ENCODE measurements at regions not wholly inside any gene's neighbourhood (a gene's known extent, or its start where the extent isn't known, plus 50 kb on each side); places are given as distances from the start of the nearest gene placed in this dataset.

DNA sequence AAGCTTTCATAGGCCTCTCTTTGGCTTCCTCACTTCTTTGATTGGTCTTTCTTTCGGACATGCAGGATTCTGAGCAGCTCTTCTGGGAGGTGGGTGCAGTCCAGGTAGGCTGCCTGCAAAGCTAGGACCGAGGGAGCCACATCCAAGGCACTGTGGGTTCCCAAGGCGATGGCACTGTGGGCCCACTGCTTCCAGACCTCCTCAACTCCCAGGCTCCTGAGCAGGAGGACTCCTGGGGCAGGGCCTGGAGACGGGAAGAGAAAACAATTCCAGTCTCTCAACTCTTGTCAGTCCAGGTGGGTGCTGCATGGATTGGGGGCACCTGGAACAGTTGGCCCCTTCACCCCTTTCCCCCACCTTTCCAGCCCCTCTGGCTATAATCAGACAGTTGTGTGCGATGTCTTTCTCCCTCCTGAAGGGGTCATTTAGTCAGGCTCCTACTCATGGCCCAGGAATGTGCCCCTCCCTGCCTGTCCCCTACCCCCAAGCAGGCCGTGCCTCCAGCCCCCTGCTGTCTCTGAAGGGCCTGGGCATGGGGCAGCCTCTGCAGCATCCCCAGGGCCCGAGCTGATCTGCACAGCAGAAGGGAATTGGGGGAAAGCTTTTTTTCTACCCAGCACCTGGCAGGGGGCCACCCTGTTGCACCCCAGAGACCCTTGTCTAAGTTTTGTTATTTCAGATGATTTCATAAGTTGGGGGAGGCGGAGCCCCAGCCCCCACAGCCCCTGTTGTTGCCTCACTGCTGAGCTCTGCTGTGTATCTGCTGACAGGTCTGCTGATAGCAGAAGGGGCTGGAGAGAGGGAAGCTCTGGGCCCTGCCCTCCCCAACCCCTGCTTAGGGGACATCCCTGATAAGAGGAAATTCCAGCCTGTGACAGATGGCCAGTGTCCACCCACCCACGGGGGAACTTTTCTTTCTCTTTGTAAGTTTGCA, 330.3 kb downstream of the SEC14L1 start (continued):
- TF ChIP-seq IKZF3 (tag by site-specific recombination; IDR thresholded peaks at IDR 0.05) = no peak
- TF ChIP-seq, protein P1, sequence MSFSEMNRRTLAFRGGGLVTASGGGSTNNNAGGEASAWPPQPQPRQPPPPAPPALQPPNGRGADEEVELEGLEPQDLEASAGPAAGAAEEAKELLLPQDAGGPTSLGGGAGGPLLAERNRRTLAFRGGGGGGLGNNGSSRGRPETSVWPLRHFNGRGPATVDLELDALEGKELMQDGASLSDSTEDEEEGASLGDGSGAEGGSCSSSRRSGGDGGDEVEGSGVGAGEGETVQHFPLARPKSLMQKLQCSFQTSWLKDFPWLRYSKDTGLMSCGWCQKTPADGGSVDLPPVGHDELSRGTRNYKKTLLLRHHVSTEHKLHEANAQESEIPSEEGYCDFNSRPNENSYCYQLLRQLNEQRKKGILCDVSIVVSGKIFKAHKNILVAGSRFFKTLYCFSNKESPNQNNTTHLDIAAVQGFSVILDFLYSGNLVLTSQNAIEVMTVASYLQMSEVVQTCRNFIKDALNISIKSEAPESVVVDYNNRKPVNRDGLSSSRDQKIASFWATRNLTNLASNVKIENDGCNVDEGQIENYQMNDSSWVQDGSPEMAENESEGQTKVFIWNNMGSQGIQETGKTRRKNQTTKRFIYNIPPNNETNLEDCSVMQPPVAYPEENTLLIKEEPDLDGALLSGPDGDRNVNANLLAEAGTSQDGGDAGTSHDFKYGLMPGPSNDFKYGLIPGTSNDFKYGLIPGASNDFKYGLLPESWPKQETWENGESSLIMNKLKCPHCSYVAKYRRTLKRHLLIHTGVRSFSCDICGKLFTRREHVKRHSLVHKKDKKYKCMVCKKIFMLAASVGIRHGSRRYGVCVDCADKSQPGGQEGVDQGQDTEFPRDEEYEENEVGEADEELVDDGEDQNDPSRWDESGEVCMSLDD (tag by site-specific recombination; IDR thresholded peaks at IDR 0.05) = no peak
- no peak for TF ChIP-seq ZNF292 (tag by site-specific recombination; IDR thresholded peaks at IDR 0.05; ENCODE audit: borderline replicate concordance, low read depth)
- TF ChIP-seq ZNF677 (tag by site-specific recombination; IDR thresholded peaks at IDR 0.05) = no peak
- TF ChIP-seq ZNF510 (tag by site-specific recombination; IDR thresholded peaks at IDR 0.05; ENCODE audit: insufficient replicate concordance) = no peak

- Histone ChIP-seq H3K4me1 (ENCODE audit: control insufficient read depth, insufficient read depth, low read length) (peaks cover 25% of the 10 kb centered on the region), H3K4me3 (ENCODE audit: low read depth, low read length) (no peak overlapping the region), H3K27ac (ENCODE audit: extremely low read depth, low read depth, low read length) (peak overlapping the region; percentile 80), H3K9me3 (ENCODE audit: control insufficient read depth, insufficient read depth, low read depth, low read length) (no peaks in the 10 kb centered on the region), H3K36me3 (ENCODE audit: control insufficient read depth in 2 of 2, insufficient read depth in 1 of 2, low read length in 2 of 2) (peaks cover 9 to 15% of the 10 kb centered on the region in 2 experiments; a peak in 2 of 3 replicates)
- POLR2A ChIA-PET = interaction anchor here (0.8 to 1.7 kb wide), 6 partner anchors 9 to 487 kb away, joined by 3 to 4 read pairs (median 3); partner anchors contain the start of gene TNRC6C
- CTCF ChIA-PET = interaction anchor here (0.7 to 3.2 kb wide), 10 partner anchors 20 to 173 kb away, joined by 3 to 17 read pairs (median 3); no protein-coding TSS in a partner anchor
- TF ChIP-seq CTCF (tag by site-specific recombination; IDR thresholded peaks at IDR 0.05) (no peak), ZBTB17 (tag by site-specific recombination; IDR thresholded peaks at IDR 0.05) (no peak), PRDM10 (tag by site-specific recombination; IDR thresholded peaks at IDR 0.05) (peak; percentile 57), ZBTB48 (tag by site-specific recombination; IDR thresholded peaks at IDR 0.05) (peak; percentile 95), ZFHX2 (tag by site-specific recombination; conservative IDR thresholded peaks at IDR 0.05) (peak; percentile 17; the same call in 1 of the 2 replicates), ZNF623 (tag by site-specific recombination; IDR thresholded peaks at IDR 0.05) (no peak), TSHZ1 (tag by site-specific recombination; IDR thresholded peaks at IDR 0.05; ENCODE audit: borderline replicate concordance) (no peak), ZNF558 (tag by site-specific recombination; IDR thresholded peaks at IDR 0.05) (no peak), HOXC10 (CRISPR knock-in tag; IDR thresholded peaks at IDR 0.05) (no peak), MYNN (tag by site-specific recombination; IDR thresholded peaks at IDR 0.05; ENCODE audit: borderline replicate concordance) (no peak), ZNF274 (IDR thresholded peaks at IDR 0.05; ENCODE audit: low read length) (no peak), ZNF274 (tag by site-specific recombination; IDR thresholded peaks at IDR 0.05; ENCODE audit: borderline replicate concordance) (no peak)
- TF ChIP-seq, protein P2, sequence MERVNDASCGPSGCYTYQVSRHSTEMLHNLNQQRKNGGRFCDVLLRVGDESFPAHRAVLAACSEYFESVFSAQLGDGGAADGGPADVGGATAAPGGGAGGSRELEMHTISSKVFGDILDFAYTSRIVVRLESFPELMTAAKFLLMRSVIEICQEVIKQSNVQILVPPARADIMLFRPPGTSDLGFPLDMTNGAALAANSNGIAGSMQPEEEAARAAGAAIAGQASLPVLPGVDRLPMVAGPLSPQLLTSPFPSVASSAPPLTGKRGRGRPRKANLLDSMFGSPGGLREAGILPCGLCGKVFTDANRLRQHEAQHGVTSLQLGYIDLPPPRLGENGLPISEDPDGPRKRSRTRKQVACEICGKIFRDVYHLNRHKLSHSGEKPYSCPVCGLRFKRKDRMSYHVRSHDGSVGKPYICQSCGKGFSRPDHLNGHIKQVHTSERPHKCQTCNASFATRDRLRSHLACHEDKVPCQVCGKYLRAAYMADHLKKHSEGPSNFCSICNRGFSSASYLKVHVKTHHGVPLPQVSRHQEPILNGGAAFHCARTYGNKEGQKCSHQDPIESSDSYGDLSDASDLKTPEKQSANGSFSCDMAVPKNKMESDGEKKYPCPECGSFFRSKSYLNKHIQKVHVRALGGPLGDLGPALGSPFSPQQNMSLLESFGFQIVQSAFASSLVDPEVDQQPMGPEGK (tag by site-specific recombination; IDR thresholded peaks at IDR 0.05) = no peak
These were observed 331.3 kb downstream of the SEC14L1 start for GRCh38 chr17:77471984-77472461.
